ENCODE measurements at regions not wholly inside any gene's neighbourhood (a gene's known extent, or its start where the extent isn't known, plus 50 kb on each side); places are given as distances from the start of the nearest gene placed in this dataset.

DNA sequence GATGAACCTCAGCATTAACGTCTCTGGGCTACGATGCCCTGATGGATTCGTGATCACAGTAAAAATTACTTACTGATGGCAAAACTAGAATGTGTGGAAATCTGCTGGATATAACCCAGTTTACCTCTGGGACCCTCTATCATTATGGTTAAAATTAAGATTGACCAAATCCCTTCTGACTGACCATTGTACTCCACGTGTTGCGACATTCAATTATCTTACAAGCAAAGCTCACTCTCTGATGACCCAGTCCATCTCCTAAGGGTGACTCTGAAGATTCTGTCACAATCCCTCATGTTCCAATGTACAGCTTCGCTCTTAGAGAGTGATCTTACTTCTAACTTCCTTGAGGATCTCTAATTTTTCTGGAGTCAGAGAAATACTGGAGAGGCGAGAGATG, 288.5 kb upstream of the RUNX1 start:
- Histone ChIP-seq H3K27me3 (ENCODE audit: control insufficient read depth in 1 of 2, insufficient read depth in 2 of 2, low read length in 2 of 2) (no peaks in the 10 kb centered on the region), H3K4me1 (ENCODE audit: control insufficient read depth in 1 of 2, insufficient read depth in 2 of 2, low read length in 2 of 2) (no peaks in the 10 kb centered on the region), H3K9me3 (ENCODE audit: control insufficient read depth in 1 of 2, low read length in 2 of 2) (peaks cover 0 to 3% of the 10 kb centered on the region in 2 donors), H3K36me3 (ENCODE audit: control insufficient read depth in 1 of 2, insufficient read depth in 2 of 2, low read length in 2 of 2) (no peaks in the 10 kb centered on the region), H3K4me3 (ENCODE audit: low read depth in 1 of 2, low read length in 2 of 2) (no peak overlapping the region), H3K27ac (ENCODE audit: low read depth, low read length) (no peak overlapping the region), H3K9ac (ENCODE audit: low read depth in 1 of 2, low read length in 2 of 2) (no peak overlapping the region)

GRCh38 chr21:35336534-35336933, 287.4 kb upstream of the RUNX1 start:
- Histone ChIP-seq H3K9me3 (ENCODE audit: control insufficient read depth in 1 of 2, low read length in 2 of 2) (peaks cover 0 to 3% of the 10 kb centered on the region in 2 donors), H3K36me3 (ENCODE audit: control insufficient read depth in 1 of 2, insufficient read depth in 2 of 2, low read length in 2 of 2) (no peaks in the 10 kb centered on the region), H3K4me1 (ENCODE audit: control insufficient read depth in 1 of 2, insufficient read depth in 2 of 2, low read length in 2 of 2) (no peaks in the 10 kb centered on the region), H3K27ac (ENCODE audit: low read depth, low read length) (no peak overlapping the region), H3K27me3 (ENCODE audit: control insufficient read depth in 1 of 2, insufficient read depth in 2 of 2, low read length in 2 of 2) (no peaks in the 10 kb centered on the region), H3K4me3 (ENCODE audit: low read depth in 1 of 2, low read length in 2 of 2) (no peak overlapping the region), H3K9ac (ENCODE audit: low read depth in 1 of 2, low read length in 2 of 2) (no peak overlapping the region)

DNA sequence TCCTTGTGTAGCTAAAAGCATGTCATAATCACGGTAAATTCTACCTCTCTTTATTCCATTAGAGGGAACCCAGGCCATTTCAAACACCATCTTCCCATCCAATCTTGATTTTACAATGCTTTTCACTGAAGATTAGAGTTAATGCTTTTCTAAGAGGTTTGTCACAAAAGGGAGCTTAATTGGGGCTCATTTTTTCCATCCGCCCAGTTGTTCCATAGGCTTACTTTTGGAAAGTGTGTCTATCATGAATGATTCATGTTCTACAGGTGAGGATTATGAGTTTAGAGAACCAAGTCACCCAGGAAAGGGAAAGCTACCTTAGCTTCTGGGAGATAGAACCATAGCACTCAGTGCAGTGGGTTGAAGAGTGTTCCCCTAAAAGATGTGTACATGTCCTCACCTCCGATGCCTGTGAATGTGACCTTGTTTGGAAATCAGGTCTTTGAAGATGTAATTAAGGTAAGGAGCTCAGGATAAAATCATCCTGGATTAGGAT, 286.9 kb upstream of the RUNX1 start:
- peaks cover 0 to 3% of the 10 kb centered on the region in 2 donors for H3K9me3 ChIP-seq (ENCODE audit: control insufficient read depth in 1 of 2, low read length in 2 of 2)
- no peaks in the 10 kb centered on the region for H3K4me1 ChIP-seq (ENCODE audit: control insufficient read depth in 1 of 2, insufficient read depth in 2 of 2, low read length in 2 of 2)
- no peak overlapping the region for H3K4me3 ChIP-seq (ENCODE audit: low read depth in 1 of 2, low read length in 2 of 2)
- H3K36me3 ChIP-seq (ENCODE audit: control insufficient read depth in 1 of 2, insufficient read depth in 2 of 2, low read length in 2 of 2), result no peaks in the 10 kb centered on the region
- no peaks in the 10 kb centered on the region for H3K27me3 ChIP-seq (ENCODE audit: control insufficient read depth in 1 of 2, insufficient read depth in 2 of 2, low read length in 2 of 2)
- H3K9ac ChIP-seq (ENCODE audit: low read depth in 1 of 2, low read length in 2 of 2), result no peak overlapping the region
- no peak overlapping the region for H3K27ac ChIP-seq (ENCODE audit: low read depth, low read length)

DNA sequence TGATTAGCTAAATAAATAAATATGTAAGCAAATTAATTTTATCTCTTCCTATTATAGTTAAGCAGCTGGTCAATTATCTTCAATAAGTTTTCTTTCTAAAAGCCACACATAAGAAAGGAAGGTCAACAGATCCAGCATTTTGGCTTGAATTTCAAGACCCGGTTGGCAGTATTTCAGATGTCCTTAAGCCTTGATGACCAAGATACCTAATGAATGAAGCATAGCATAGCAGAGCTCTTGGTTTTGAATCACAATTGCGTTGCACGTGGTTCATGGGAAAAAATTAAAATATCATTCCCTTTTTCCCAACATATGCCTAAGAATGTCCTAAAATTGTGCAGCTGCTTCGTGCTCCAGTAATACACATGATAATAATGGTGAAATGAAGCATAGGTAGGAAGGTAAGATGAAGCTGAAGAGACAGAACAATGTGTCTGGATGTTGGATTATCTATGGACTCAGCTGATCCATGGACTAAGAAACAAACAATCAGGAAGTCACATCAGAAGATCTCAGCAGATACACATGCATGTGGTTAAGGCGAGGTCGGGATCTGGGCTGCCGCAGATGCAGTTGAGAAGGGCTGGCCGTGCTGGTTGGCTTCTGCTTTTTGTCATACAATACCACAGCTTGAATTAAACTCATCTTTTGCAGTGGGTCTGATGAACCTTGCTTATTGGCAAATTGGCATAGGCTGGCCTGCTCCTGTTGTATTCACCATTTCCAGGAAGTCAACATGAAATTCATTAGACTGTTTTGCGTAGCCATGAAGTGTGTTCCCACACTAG, 284.9 kb upstream of the RUNX1 start:
- Histone ChIP-seq H3K27ac (ENCODE audit: low read depth, low read length) (no peak overlapping the region), H3K4me1 (ENCODE audit: control insufficient read depth in 1 of 2, insufficient read depth in 2 of 2, low read length in 2 of 2) (no peaks in the 10 kb centered on the region), H3K9ac (ENCODE audit: low read depth in 1 of 2, low read length in 2 of 2) (no peak overlapping the region), H3K9me3 (ENCODE audit: control insufficient read depth in 1 of 2, low read length in 2 of 2) (peaks cover 0 to 3% of the 10 kb centered on the region in 2 donors), H3K4me3 (ENCODE audit: low read depth in 1 of 2, low read length in 2 of 2) (no peak overlapping the region), H3K36me3 (ENCODE audit: control insufficient read depth in 1 of 2, insufficient read depth in 2 of 2, low read length in 2 of 2) (no peaks in the 10 kb centered on the region), H3K27me3 (ENCODE audit: control insufficient read depth in 1 of 2, insufficient read depth in 2 of 2, low read length in 2 of 2) (no peaks in the 10 kb centered on the region)

DNA sequence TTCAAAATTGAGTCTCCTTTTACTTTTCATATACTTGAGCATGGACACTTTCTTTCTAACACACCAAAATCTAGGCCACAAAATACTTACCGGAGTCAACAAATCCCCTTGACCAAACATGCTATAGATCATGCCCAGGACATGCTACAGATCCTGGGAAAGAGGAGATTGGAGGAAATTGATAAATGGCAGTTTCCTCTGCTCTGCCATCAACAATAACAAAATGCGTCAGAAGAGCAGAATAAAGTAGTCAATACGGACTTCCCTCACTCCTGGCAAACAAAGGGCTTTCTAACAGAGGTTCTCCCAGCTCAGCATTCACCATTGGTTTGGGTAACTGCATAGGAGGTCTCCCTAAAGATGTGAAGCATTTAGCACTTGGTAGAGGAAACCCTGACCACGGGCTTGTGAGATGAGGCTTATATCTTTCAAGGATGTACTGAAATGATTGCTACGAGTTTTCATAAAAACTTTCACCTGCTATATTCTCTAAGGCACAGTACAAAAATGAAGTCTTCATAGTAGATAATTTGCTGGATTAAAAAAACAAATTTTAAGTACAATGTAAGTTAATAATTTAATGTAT, 283.8 kb upstream of the RUNX1 start:
- no peak overlapping the region for H3K9ac ChIP-seq (ENCODE audit: low read depth in 1 of 2, low read length in 2 of 2)
- no peaks in the 10 kb centered on the region for H3K4me1 ChIP-seq (ENCODE audit: control insufficient read depth in 1 of 2, insufficient read depth in 2 of 2, low read length in 2 of 2)
- H3K4me3 ChIP-seq (ENCODE audit: low read depth in 1 of 2, low read length in 2 of 2), result no peak overlapping the region
- no peaks in the 10 kb centered on the region for H3K36me3 ChIP-seq (ENCODE audit: control insufficient read depth in 1 of 2, insufficient read depth in 2 of 2, low read length in 2 of 2)
- no peak overlapping the region for H3K27ac ChIP-seq (ENCODE audit: low read depth, low read length)
- no peaks in the 10 kb centered on the region for H3K27me3 ChIP-seq (ENCODE audit: control insufficient read depth in 1 of 2, insufficient read depth in 2 of 2, low read length in 2 of 2)
- no peaks in the 10 kb centered on the region for H3K9me3 ChIP-seq (ENCODE audit: control insufficient read depth in 1 of 2, low read length in 2 of 2)

- Histone ChIP-seq H3K27me3 (ENCODE audit: control insufficient read depth in 1 of 2, insufficient read depth in 2 of 2, low read length in 2 of 2) (no peaks in the 10 kb centered on the region), H3K4me3 (ENCODE audit: low read depth in 1 of 2, low read length in 2 of 2) (no peak overlapping the region), H3K9me3 (ENCODE audit: control insufficient read depth in 1 of 2, low read length in 2 of 2) (no peaks in the 10 kb centered on the region), H3K4me1 (ENCODE audit: control insufficient read depth in 1 of 2, insufficient read depth in 2 of 2, low read length in 2 of 2) (no peaks in the 10 kb centered on the region), H3K9ac (ENCODE audit: low read depth in 1 of 2, low read length in 2 of 2) (no peak overlapping the region), H3K36me3 (ENCODE audit: control insufficient read depth in 1 of 2, insufficient read depth in 2 of 2, low read length in 2 of 2) (no peaks in the 10 kb centered on the region), H3K27ac (ENCODE audit: low read depth, low read length) (no peak overlapping the region)
These were observed 281.0 kb upstream of the RUNX1 start for GRCh38 chr21:35329940-35330660.

- H3K27ac ChIP-seq (ENCODE audit: low read depth, low read length), result no peak overlapping the region
- no peaks in the 10 kb centered on the region for H3K27me3 ChIP-seq (ENCODE audit: control insufficient read depth in 1 of 2, insufficient read depth in 2 of 2, low read length in 2 of 2)
- H3K4me3 ChIP-seq (ENCODE audit: low read depth in 1 of 2, low read length in 2 of 2), result no peak overlapping the region
- no peaks in the 10 kb centered on the region for H3K9me3 ChIP-seq (ENCODE audit: control insufficient read depth in 1 of 2, low read length in 2 of 2)
- no peak overlapping the region for H3K9ac ChIP-seq (ENCODE audit: low read depth in 1 of 2, low read length in 2 of 2)
- no peaks in the 10 kb centered on the region for H3K4me1 ChIP-seq (ENCODE audit: control insufficient read depth in 1 of 2, insufficient read depth in 2 of 2, low read length in 2 of 2)
- no peaks in the 10 kb centered on the region for H3K36me3 ChIP-seq (ENCODE audit: control insufficient read depth in 1 of 2, insufficient read depth in 2 of 2, low read length in 2 of 2)
These were observed 279.9 kb upstream of the RUNX1 start for GRCh38 chr21:35328856-35329455.

- Histone ChIP-seq H3K36me3 (ENCODE audit: control insufficient read depth in 1 of 2, insufficient read depth in 2 of 2, low read length in 2 of 2) (no peaks in the 10 kb centered on the region), H3K27me3 (ENCODE audit: control insufficient read depth in 1 of 2, insufficient read depth in 2 of 2, low read length in 2 of 2) (no peaks in the 10 kb centered on the region), H3K4me3 (ENCODE audit: low read depth in 1 of 2, low read length in 2 of 2) (no peak overlapping the region), H3K9ac (ENCODE audit: low read depth in 1 of 2, low read length in 2 of 2) (no peak overlapping the region), H3K9me3 (ENCODE audit: control insufficient read depth in 1 of 2, low read length in 2 of 2) (no peaks in the 10 kb centered on the region), H3K4me1 (ENCODE audit: control insufficient read depth in 1 of 2, insufficient read depth in 2 of 2, low read length in 2 of 2) (no peaks in the 10 kb centered on the region), H3K27ac (ENCODE audit: low read depth, low read length) (no peak overlapping the region)
These were observed 277.6 kb upstream of the RUNX1 start for GRCh38 chr21:35326677-35327076.

- H3K4me3 ChIP-seq (ENCODE audit: low read depth in 1 of 2, low read length in 2 of 2), result no peak overlapping the region
- H3K27ac ChIP-seq (ENCODE audit: low read depth, low read length), result no peak overlapping the region
- H3K9me3 ChIP-seq (ENCODE audit: control insufficient read depth in 1 of 2, low read length in 2 of 2), result no peaks in the 10 kb centered on the region
- no peak overlapping the region for H3K9ac ChIP-seq (ENCODE audit: low read depth in 1 of 2, low read length in 2 of 2)
- H3K4me1 ChIP-seq (ENCODE audit: control insufficient read depth in 1 of 2, insufficient read depth in 2 of 2, low read length in 2 of 2), result no peaks in the 10 kb centered on the region
- no peaks in the 10 kb centered on the region for H3K27me3 ChIP-seq (ENCODE audit: control insufficient read depth in 1 of 2, insufficient read depth in 2 of 2, low read length in 2 of 2)
- H3K36me3 ChIP-seq (ENCODE audit: control insufficient read depth in 1 of 2, insufficient read depth in 2 of 2, low read length in 2 of 2), result no peaks in the 10 kb centered on the region
These were observed 276.9 kb upstream of the RUNX1 start for GRCh38 chr21:35325953-35326352.
